HEK293 (cell line): ENCODE measurements at regions not wholly inside any gene's neighbourhood (a gene's known extent, or its start where the extent isn't known, plus 50 kb on each side); places are given as distances from the start of the nearest gene placed in this dataset.

Experiments used
- GLIS1 ChIP-seq: fragments of 450-650 bp; formaldehyde crosslinking; IDR thresholded peaks from 2 replicates; pipeline ENCODE4 v1.5.1; 2016; ENCODE audit warnings: missing biosample characterization, missing genetic modification characterization
- OVOL3 ChIP-seq: fragments of 450-650 bp; formaldehyde crosslinking; IDR thresholded peaks from 2 replicates; pipeline ENCODE4 v1.5.1; 2016; ENCODE audit warnings: missing biosample characterization, missing genetic modification characterization
- ZBTB10 ChIP-seq: fragments of 450-650 bp; formaldehyde crosslinking; IDR thresholded peaks from 2 replicates; pipeline ENCODE4 v1.5.1; 2016; ENCODE audit warnings: missing biosample characterization, missing genetic modification characterization

GRCh38 chr4:33031328-33031727 lies 2311.2 kb downstream of the PCDH7 start:
- no peak for TF ChIP-seq GLIS1
- TF ChIP-seq ZBTB10 (tag by site-specific recombination): no peak
- no peak for TF ChIP-seq OVOL3 (tag by site-specific recombination)
